Spleen (tissue), 11 donors: ENCODE measurements at regions not wholly inside any gene's neighbourhood (a gene's known extent, or its start where the extent isn't known, plus 50 kb on each side); places are given as distances from the start of the nearest gene placed in this dataset.

Experiments
- DNase-seq: peaks from one replicate; pipeline ENCODE4 v3.0.0-alpha.2; 2020
- H3K27ac ChIP-seq, 8 donors: fragments of 200-600 bp; sonication (generic) in 7 of 8; 1 replicate in 4 of 8; 2 replicates in 4 of 8; pipeline versions ENCODE4 v1.5.0 to v1.8.0; 2016 to 2021; ENCODE audit warnings: inconsistent platforms in 4 of 8, mild to moderate bottlenecking in 4 of 8, moderate library complexity in 1 of 8
- H3K27me3 ChIP-seq, 7 donors: fragments of 200-600 bp; sonication (generic) in 6 of 7; replicated peaks in 1 of 7; 1 replicate in 4 of 7; 2 replicates in 3 of 7; pipeline versions ENCODE4 v1.5.0 to v1.8.0; 2016 to 2021; ENCODE audit warnings: inconsistent platforms in 3 of 7, mild to moderate bottlenecking in 1 of 7
- H3K36me3 ChIP-seq, 6 donors: fragments of 200-600 bp; sonication (generic) in 5 of 6; 1 replicate in 4 of 6; 2 replicates in 2 of 6; pipeline versions ENCODE4 v1.5.0 to v1.8.0; 2016 to 2021; ENCODE audit warnings: inconsistent platforms in 2 of 6
- H3K4me1 ChIP-seq, 6 donors: fragments of 200-600 bp; sonication (generic) in 5 of 6; 1 replicate in 3 of 6; 2 replicates in 3 of 6; pipeline versions ENCODE4 v1.5.0 to v1.8.0; 2016 to 2021; ENCODE audit warnings: inconsistent platforms in 3 of 6
- H3K4me3 ChIP-seq, 8 donors: fragments of 200-600 bp; sonication (generic) in 7 of 8; 1 replicate in 4 of 8; 2 replicates in 4 of 8; pipeline versions ENCODE4 v1.5.0 to v1.8.0; 2016 to 2021; ENCODE audit warnings: inconsistent platforms in 4 of 8, mild to moderate bottlenecking in 4 of 8, moderate library complexity in 2 of 8
- H3K9me3 ChIP-seq, 8 donors: fragments of 200-600 bp; sonication (generic) in 7 of 8; 1 replicate in 4 of 8; 2 replicates in 4 of 8; pipeline versions ENCODE4 v1.5.0 to v1.8.0; 2016 to 2021; ENCODE audit warnings: inconsistent platforms in 4 of 8
- POLR2A ChIP-seq, 3 donors: fragments of 450-650 bp; IDR thresholded peaks; one replicate each; pipeline ENCODE4 v1.5.1; 2017; ENCODE audit warnings: antibody characterized with exemption in 3 of 3, mild to moderate bottlenecking in 1 of 3
- POLR2AphosphoS5 ChIP-seq, 3 donors: sonication (generic); formaldehyde crosslinking; IDR thresholded peaks; one replicate each; pipeline ENCODE4 v1.5.1; 2017; ENCODE audit warnings: antibody characterized with exemption in 3 of 3
- WGBS, 5 donors: extraction: QIAGEN DNeasy Blood & Tissue Kit in 3 of 5; methylation state at CpG; one replicate each; pipeline versions ENCODE4 v1.1.5 to v1.1.7; 2013 to 2018; 5-methylcytosine and 5-hydroxymethylcytosine counted together
- intact Hi-C: fragments of 100-400 bp; cut with DNase I; formaldehyde crosslinking; loops from one replicate; pipeline ENCODE4 v1.15.0; 2023; ENCODE audit warnings: low total_unique reads
- TF ChIP-seq, protein P1 (sequence below), 11 experiments: fragments of 200-600 bp in 7 of 11; fragments of 450-650 bp in 4 of 11; sonication (generic) in 4 of 11; IDR thresholded peaks in 8 of 11; conservative IDR thresholded peaks in 3 of 11; 1 replicate in 7 of 11; 2 replicates in 4 of 11; pipeline versions ENCODE4 v1.4.0 to v1.8.0; 2016 to 2021; ENCODE audit warnings: antibody characterized with exemption in 11 of 11, inconsistent platforms in 4 of 11, mild to moderate bottlenecking in 1 of 11
- donor health status: healthy with polysubstance abuse.
- donor health status: DM: no; HTN: no; CAD: no; lungs with moderate emphysema.
- donor health status: DM: no; HTN: no; CAD: no.
- donor health status: Bipolar disorder and iron deficiency.
- donor health status: healthy.
- donor health status: DM: no; HTN: no; CAD: no.
- donor health status: DM: yes; HTN: yes; CAD: no.

DNA sequence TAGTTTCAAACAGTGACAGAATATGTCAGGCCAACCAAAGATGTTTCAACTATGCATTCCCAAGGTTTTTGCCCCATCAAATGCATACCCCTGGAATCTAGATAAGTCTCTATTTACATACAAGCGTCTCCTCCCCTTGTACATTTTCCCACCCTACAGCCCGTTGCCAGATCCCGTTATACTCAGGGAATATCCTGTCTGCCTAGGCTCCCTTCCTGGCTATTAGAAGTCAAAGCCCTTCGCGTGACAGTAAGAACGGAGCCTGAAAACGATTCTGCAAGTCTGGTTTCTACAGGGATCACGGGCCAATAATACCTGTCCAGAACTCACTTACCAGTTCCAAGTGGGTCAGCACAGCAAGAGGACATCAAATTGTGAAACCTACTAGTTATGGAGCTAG, 134.8 kb downstream of the LACC1 start:
- WGBS, 5 donors: 67 to 77% (median 75%) methylated on average over 8 of the region's 8 CpGs
- Histone ChIP-seq H3K27ac (peak overlapping the region in 4 of 8 donors; percentile 26 to 52 (median 38)), H3K27me3 (no peaks in the 10 kb centered on the region), H3K36me3 (no peaks in the 10 kb centered on the region), H3K4me3 (no peak overlapping the region), H3K4me1 (peaks cover 5 to 36% (median 14%) of the 10 kb centered on the region in 6 donors), H3K9me3 (no peaks in the 10 kb centered on the region)
- no peak for DNase-seq
- TF ChIP-seq POLR2A (IDR thresholded peaks at IDR 0.05): no peak
- no peak for TF ChIP-seq POLR2AphosphoS5 (IDR thresholded peaks at IDR 0.05)
- TF ChIP-seq, protein P1, sequence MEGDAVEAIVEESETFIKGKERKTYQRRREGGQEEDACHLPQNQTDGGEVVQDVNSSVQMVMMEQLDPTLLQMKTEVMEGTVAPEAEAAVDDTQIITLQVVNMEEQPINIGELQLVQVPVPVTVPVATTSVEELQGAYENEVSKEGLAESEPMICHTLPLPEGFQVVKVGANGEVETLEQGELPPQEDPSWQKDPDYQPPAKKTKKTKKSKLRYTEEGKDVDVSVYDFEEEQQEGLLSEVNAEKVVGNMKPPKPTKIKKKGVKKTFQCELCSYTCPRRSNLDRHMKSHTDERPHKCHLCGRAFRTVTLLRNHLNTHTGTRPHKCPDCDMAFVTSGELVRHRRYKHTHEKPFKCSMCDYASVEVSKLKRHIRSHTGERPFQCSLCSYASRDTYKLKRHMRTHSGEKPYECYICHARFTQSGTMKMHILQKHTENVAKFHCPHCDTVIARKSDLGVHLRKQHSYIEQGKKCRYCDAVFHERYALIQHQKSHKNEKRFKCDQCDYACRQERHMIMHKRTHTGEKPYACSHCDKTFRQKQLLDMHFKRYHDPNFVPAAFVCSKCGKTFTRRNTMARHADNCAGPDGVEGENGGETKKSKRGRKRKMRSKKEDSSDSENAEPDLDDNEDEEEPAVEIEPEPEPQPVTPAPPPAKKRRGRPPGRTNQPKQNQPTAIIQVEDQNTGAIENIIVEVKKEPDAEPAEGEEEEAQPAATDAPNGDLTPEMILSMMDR (IDR thresholded peaks at IDR 0.05 in 8 of 11, conservative IDR thresholded peaks at IDR 0.05 in 3 of 11): no peak
- intact Hi-C loops: no loop called here

DNA sequence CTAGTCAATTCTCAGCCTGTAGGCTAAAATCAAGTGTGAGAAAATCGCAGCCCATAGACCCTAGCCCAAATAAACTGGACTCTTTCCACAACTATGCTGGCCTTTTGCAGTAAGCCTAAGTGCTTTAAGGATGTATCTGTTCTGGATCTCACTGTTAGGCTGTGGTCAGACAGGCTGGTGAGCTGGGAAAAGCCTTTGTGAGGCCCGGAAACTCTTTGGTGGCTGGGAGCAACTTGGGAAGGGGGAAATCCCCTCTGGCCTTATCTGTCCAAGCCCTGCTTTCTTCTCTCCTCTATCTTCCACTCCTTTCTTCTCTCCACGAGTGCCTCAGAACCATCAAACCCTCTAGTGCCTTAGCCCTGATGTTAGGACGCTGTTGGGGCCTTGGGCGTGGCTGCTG, 135.4 kb downstream of the LACC1 start:
- 85 to 95% (median 90%) methylated on average over 5 of the region's 5 CpGs for WGBS, 5 donors
- Histone ChIP-seq H3K4me3 (no peak overlapping the region), H3K4me1 (peaks cover 5 to 36% (median 14%) of the 10 kb centered on the region in 6 donors), H3K27me3 (no peaks in the 10 kb centered on the region), H3K27ac (peak overlapping the region in 1 of 8 donors; percentile 52), H3K36me3 (no peaks in the 10 kb centered on the region), H3K9me3 (no peaks in the 10 kb centered on the region)
- TF ChIP-seq, protein P1 (IDR thresholded peaks at IDR 0.05 in 8 of 11, conservative IDR thresholded peaks at IDR 0.05 in 3 of 11): no peak
- TF ChIP-seq POLR2AphosphoS5 (IDR thresholded peaks at IDR 0.05) (no peak), POLR2A (IDR thresholded peaks at IDR 0.05) (no peak)
- intact Hi-C loops: no loop called here
- DNase-seq: no peak

DNA sequence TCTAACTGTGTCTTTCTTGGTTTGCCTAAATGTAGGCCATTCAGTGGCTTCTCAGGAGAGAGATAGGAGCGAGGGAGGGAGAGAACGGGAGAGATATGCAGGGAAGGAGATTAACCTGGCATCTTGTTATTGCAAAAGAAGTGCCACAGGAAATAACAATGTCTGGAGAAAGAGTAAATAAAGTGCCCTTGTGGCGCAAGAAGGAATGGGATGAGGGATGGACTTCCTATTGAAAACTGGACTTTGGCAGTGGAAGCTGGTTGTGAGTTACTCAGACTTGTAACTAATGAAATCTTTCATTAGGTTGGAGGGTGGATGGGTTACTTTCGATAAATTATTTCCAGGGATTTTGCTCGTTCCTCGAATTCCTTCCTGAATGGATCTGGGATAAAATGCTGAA, 136.1 kb downstream of the LACC1 start:
- 87 to 96% (median 90%) methylated on average over 6 of the region's 6 CpGs for WGBS, 5 donors

DNA sequence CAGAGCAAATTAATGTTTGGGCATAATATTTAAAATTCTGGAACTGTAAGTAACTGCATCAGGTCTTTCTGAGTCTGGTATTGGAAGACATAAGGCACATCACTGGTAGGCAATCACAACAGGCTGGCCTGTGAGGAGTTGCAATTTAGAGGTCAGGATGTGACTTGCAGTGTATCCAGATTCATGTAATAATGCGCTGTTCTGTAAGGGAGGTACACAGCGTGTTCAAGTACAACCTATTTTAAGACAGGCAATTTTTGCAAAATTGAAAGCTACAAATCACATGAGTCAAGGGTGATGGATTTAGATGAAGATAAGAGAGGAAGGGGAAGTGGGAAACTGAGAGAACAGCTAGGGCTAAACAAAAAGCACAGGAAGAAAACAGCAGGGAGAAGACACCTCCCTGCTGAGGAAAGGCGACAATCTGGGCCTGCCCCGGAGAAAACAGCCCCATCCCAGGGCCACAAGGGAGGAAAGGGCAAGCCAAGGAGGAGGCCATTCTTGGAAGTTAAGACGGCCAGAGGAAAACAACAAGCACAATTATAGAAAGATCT, 138.1 kb downstream of the LACC1 start:
- TF ChIP-seq POLR2A (IDR thresholded peaks at IDR 0.05) (no peak), POLR2AphosphoS5 (IDR thresholded peaks at IDR 0.05) (no peak)
- TF ChIP-seq, protein P1 (IDR thresholded peaks at IDR 0.05 in 8 of 11, conservative IDR thresholded peaks at IDR 0.05 in 3 of 11): no peak
- intact Hi-C loops: no loop called here
- DNase-seq: no peak
- no peaks in the 10 kb centered on the region for H3K9me3 ChIP-seq
- WGBS, 5 donors: 21 to 30% (median 28%) methylated on average over 5 of the region's 5 CpGs
- peaks cover 3 to 36% (median 14%) of the 10 kb centered on the region in 6 donors for H3K4me1 ChIP-seq
- H3K27me3 ChIP-seq: no peaks in the 10 kb centered on the region
- H3K27ac ChIP-seq: peak overlapping the region in 5 of 8 donors; percentile 28 to 60 (median 41)
- no peak overlapping the region for H3K4me3 ChIP-seq
- no peaks in the 10 kb centered on the region for H3K36me3 ChIP-seq

More for the DNA sequence above, 136.1 kb downstream of the LACC1 start:
- H3K27me3 ChIP-seq: no peaks in the 10 kb centered on the region
- H3K36me3 ChIP-seq: no peaks in the 10 kb centered on the region
- no peak for DNase-seq
- TF ChIP-seq, protein P1 (IDR thresholded peaks at IDR 0.05 in 8 of 11, conservative IDR thresholded peaks at IDR 0.05 in 3 of 11): no peak
- TF ChIP-seq POLR2A (IDR thresholded peaks at IDR 0.05) (no peak), POLR2AphosphoS5 (IDR thresholded peaks at IDR 0.05) (no peak)
- H3K27ac ChIP-seq: no peak overlapping the region
- H3K4me1 ChIP-seq: peaks cover 5 to 36% (median 14%) of the 10 kb centered on the region in 6 donors
- no peak overlapping the region for H3K4me3 ChIP-seq
- intact Hi-C loops: no loop called here
- no peaks in the 10 kb centered on the region for H3K9me3 ChIP-seq
